ENCODE measurements at regions not wholly inside any gene's neighbourhood (a gene's known extent, or its start where the extent isn't known, plus 50 kb on each side); places are given as distances from the start of the nearest gene placed in this dataset.

DNA sequence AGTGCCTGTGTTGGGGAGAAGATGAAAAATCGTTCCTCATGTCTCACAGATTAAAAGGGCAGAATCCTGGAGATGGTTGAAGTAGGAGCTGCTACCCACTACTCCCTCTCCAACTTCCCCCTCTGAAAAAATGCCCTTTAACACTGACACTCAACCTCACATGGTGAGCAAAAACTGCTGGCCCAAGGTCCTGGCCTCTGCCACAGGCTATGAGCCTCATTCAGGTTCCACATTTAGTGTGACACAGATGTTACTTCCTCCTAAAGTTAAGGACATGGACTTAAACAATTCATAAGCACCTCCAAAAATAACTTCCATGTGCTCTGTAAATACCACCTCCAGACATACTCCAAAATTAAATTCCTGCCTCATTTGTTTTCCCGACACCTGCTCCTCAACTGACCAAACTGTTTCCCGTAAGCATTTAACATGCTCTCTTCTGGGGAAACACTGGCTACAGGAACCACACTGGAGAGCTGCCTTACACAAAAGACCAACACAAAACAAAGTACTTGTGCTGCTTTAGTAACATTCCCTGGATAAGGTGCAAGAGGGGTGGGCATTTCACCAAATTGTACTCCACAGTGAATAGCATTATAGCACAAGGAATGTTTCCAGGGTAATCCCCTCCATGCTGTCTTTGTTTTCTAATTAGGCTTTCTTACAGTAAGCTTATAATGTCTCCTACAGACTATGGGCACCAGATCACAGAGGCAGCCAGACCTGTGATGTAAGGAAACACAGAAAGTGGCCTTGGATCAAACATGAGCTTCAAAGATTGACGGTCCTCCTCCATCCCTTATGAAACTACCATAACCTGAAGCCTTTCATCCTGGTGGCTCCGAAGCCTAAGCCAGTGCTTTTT lies 57.0 kb downstream of the PHLDA1 start:
- DNase-seq = no peak

GRCh38 chr12:75971253-75971652 lies 60.3 kb downstream of the PHLDA1 start:
- DNase-seq = no peak

GRCh38 chr12:75970310-75970709 lies 61.3 kb downstream of the PHLDA1 start:
- no peak for DNase-seq

GRCh38 chr12:75969768-75970167 lies 61.8 kb downstream of the PHLDA1 start:
- DNase-seq = no peak

DNA sequence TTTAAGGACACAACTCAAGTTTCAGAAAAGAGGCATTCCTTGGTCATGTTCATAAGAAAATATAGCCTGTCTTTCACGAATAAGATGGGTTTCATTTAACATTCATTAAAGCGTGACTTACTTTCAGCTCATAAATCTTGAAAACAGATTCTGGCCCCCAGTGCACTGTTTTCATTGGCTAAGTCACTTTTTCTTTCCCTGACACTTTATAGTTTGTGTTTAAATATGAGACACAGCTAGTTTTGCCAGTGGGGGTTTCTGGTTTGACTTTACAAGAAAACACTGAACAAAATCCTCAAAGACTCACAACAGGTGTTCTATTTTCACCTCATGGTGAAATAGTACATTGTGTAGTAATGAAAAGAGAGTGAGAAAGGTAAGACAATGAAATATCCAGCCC lies 65.9 kb downstream of the PHLDA1 start:
- no peak for DNase-seq

DNA sequence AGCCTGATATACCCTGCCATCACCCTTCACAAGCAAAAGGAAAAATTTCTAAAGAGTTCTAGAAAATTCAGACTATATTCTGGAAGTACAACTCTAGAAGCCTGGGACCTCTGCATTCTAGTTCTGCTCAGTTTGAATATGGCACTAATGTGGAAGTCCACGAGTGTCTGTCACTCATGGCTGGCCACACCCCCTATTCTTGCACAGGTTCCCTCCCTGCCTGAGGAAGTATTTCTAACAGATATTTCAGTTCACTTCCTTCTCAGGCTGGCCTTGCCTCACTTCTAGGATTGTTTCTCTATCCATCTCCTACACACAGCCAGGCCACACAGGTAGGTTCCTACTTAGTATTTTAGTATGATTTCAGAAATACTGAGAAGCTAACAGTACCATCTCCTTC lies 67.4 kb downstream of the PHLDA1 start:
- DNase-seq = no peak

DNA sequence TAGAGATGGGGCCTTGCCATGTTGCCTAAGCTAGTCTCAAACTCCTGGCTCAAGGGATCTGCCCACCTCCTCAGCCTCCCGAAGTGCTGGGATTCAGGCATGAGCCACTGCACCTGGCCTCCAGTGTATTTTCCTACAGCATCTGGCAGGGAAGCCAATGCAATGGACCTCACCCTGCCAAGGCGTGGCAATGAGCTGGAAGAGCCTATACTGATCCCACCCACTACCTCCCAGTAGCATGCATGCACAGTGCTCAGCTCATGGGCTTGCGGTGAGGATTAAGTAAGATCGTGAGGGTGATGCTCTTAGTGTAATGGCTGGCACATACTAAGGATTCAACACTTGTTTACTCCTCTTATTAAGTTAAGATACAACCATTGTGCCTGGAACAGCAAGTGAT lies 69.7 kb downstream of the PHLDA1 start:
- no peak for DNase-seq

- no peak for DNase-seq
These were observed 70.5 kb downstream of the PHLDA1 start for GRCh38 chr12:75960954-75961661.

- no peak for DNase-seq
These were observed 71.3 kb downstream of the PHLDA1 start for GRCh38 chr12:75960086-75960910.

DNA sequence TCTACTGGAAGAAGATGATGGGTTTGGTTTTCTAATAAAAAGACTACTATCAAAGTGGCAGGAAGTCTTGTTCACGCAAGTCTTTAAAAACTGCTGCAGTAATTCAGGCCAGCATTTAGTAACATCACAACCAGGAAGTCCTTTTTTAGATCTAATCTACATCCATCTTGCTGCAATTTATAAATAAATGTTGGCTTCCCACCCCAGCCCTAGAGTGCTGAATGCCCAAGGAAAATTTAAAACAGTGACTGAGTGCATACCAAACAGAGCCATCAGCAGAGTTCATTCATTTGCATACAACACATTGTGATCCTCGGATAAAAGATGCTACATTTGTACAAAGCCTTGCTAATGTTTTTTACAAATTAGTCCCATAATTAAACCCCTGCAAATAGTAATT lies 72.1 kb downstream of the PHLDA1 start:
- DNase-seq = no peak

DNA sequence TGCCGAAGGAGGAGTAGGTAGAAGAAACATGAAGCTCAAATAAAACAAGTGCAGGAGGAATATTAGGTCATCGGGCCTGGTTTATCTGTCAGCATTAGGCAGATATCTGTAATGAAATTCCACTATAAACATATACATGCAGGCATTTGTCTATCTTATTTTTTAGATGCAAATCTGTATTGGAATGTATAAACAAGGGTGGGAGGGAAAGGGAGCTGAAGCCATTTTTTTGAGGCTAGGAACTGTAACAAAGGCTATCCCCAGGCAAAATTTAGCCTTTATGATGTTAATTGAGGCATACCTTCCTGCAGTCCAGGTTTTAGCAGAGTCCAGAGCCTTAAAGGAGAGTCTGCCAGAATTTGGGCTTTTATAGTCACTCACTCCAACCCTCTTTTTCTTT lies 72.5 kb downstream of the PHLDA1 start:
- no peak for DNase-seq

- no peak for DNase-seq
These were observed 76.3 kb downstream of the PHLDA1 start for GRCh38 chr12:75955251-75955650.

DNA sequence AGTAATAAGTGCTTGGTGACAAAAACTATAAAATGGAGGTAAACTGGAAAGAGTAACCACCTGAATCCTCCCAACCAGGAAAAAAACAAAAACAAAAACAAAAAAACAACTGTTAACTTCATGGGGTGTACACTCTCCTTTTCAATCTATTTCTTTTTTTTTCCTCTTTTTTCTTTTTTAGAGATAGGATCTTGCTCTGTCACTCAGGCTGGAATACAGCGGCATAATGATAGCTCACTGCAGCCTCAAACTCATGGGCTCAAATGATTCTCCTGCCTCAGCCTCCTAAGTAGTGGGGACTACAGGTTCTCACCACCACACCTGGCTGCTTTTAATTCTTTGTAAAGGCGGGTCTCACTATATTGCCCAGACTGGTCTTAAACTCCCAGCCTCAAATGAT lies 76.8 kb downstream of the PHLDA1 start:
- DNase-seq = no peak

GRCh38 chr12:75954041-75954440 lies 77.5 kb downstream of the PHLDA1 start:
- no peak for DNase-seq

DNA sequence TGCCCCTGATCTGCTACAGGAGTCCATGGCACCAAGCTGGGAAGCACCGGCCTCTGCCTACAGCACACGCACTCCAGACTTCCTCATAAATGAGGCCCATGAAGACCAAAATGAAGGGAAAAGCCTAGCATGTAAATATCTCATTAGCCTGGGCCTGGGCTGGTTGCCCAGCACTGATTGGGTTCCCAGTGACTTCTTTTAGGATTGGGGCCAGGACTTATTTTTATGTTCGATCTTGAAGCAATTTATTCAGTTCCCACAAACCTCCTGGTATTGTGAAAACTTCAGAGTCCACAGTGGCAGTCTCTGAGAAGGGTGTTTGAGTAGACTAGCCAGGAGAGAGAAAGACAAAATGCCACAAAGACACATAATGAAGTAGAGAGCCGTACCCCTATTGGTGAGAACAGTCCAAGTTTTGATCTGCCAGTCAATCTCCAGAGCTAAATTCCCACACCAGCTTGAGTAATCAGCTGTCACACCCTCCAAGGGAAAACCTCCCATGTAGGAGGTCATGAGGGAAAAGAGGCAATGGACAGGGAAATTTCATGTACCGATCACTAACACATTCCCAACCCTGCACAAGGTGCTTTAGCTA lies 78.2 kb downstream of the PHLDA1 start:
- no peak for DNase-seq

- DNase-seq = no peak
These were observed 79.9 kb downstream of the PHLDA1 start for GRCh38 chr12:75951399-75952278.

- no peak for DNase-seq
These were observed 84.3 kb downstream of the PHLDA1 start for GRCh38 chr12:75947156-75947723.

DNA sequence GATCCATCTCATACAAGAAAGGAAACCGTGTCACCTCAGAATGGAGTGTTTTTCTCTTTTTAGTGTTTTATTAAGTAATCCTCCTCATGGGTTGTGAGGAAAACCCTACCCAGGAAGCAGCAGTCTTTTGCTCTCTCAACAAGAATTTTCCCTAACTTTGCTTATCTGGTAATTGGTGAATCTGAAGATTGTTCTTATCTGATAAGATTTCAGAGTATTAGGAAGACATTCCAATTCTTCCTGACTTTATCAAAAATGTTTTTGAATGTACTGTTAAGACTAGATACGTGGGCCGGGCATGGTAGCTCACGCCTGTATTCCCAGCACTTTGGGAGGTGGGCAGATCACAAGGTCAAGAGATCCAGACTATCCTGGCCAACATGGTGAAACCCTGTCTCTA lies 86.0 kb downstream of the PHLDA1 start:
- no peak for DNase-seq

DNA sequence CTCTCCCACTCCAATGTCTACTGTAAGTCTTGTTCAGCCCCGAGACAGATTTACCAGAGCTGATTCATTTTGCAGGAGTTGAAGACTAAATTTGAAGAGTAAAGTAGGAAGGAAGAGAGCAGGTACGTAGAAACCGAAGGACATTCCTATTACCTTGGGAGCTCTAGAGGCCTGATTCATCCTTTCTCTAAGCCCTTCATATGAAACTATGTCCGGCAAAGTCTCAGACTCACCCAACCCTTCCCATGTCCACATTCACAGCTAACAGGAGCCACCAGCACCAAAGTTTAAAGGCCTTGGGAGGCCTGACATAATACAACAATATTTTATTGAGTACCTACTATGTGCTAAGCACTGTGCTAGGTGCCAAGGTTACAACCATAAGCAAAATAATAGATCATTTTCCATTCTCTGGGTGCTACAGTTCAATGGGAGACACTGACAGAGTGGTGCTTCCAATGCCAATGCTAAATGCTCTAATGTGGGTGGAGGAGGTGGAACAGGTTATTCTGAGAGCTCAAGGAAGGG lies 86.6 kb downstream of the PHLDA1 start:
- no peak for DNase-seq

DNA sequence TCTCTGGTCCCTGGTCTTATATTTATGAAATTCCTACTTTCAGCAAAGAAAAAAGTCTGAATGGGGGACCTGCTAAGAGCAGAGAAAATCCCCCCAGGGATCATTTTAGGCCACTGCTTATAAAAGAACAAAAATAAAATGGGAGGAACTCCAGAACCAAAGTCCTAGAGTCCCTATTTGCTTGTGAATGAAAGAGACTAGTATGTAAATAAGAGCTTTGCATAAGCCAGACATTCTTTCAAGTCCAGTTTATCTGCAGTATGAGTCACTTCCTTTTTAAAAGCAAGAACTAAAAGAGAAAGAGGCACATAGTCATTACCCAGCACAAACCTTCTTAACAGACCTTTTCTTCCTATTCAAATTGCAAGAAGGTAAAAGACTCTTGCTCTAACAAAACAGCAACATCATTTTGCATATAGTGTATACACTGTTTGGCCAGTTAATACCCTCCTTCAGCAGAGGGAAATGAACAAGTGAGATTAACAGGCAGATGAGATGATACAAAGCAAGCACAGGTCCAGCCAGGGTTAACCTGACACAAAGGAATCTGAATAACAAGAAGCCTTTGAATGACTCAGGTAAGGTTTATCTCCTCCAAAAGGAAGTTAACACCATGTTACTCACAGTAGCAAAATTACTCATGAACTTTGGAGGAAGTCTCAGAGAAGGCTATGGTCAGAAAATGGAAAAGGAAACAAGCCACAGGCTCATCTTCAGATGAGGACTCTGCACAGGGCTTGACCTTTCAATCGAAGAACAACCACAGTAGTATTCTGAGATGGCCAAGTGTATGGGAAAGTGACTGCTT lies 87.3 kb downstream of the PHLDA1 start:
- no peak for DNase-seq

DNA sequence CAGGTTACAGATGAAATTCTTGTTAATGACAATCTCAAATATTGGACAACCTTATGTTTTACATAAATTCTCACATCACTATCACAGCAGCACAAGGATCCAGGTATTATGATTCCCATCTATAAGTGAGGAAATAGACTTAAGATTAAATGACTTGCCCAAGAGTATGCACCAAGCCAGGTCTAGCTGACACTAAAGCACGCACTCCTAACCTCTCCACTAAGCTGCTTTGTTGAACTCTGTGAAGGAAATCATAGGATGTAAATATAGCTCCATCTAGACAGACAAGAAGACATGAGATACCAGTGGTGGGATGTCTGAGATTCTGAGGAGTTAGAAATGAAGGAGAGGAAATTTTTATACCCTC lies 87.9 kb downstream of the PHLDA1 start:
- no peak for DNase-seq
